Mucosa of rectum (tissue), 2 donors: ENCODE measurements at regions not wholly inside any gene's neighbourhood (a gene's known extent, or its start where the extent isn't known, plus 50 kb on each side); places are given as distances from the start of the nearest gene placed in this dataset.
"Not testable (repeated sequence)": the region's sequence is repeated elsewhere in the genome, so short reads cannot be mapped to it uniquely, and the experiment has no call there.

Source experiments
- H3K27ac ChIP-seq, 2 donors: one replicate each; pipeline ENCODE4 v1.7.0; 2013; ENCODE audit warnings: inconsistent platforms in 2 of 2, low read depth in 2 of 2, low read length in 2 of 2
- H3K27me3 ChIP-seq, 2 donors: one replicate each; pipeline ENCODE4 v1.7.0; 2013; ENCODE audit warnings: low read length in 2 of 2; ENCODE audit not compliant: control insufficient read depth in 2 of 2, insufficient read depth in 2 of 2
- H3K36me3 ChIP-seq, 2 donors: one replicate each; pipeline ENCODE4 v1.7.0; 2013; ENCODE audit warnings: low read length in 2 of 2; ENCODE audit not compliant: control insufficient read depth in 2 of 2, insufficient read depth in 2 of 2
- H3K4me1 ChIP-seq, 2 donors: one replicate each; pipeline ENCODE4 v1.7.0; 2013; ENCODE audit warnings: low read length in 2 of 2, mild to moderate bottlenecking in 1 of 2; ENCODE audit not compliant: control insufficient read depth in 2 of 2, insufficient read depth in 2 of 2
- H3K4me3 ChIP-seq, 2 donors: one replicate each; pipeline ENCODE4 v1.7.0; 2013; ENCODE audit warnings: low read length in 2 of 2
- H3K9ac ChIP-seq, 2 donors: one replicate each; pipeline ENCODE4 v1.7.0; 2013; ENCODE audit warnings: low read length in 2 of 2, low read depth in 1 of 2, mild to moderate bottlenecking in 1 of 2
- H3K9me3 ChIP-seq, 2 donors: one replicate each; pipeline ENCODE4 v1.7.0; 2013; ENCODE audit warnings: low read length in 2 of 2; ENCODE audit not compliant: control insufficient read depth in 2 of 2
- donor health status: healthy.
- donor health status: Normal muscosa, but diverticular disease.

DNA sequence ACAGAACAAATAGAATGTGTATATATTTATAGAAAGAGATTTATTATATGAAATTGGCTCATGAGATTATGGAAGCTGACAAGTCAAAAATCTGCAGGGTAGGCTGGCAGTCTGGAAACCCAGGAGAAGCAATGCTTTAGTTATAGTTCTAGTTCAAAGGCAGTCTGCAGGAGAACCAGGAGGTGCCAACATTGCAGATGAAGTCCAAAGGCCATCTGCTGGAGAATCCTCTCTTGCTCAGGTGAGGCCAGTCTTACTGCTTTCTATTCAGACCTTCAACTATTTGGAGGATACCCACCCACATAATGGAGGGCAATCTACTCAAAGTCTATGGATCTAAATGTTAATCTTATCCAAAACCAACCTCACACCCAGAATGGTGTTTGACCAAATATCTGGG, 75.9 kb upstream of the MRPS6 start:
- no peaks in the 10 kb centered on the region for H3K9me3 ChIP-seq
- no peaks in the 10 kb centered on the region for H3K27me3 ChIP-seq
- no peak overlapping the region for H3K4me3 ChIP-seq
- H3K27ac ChIP-seq = no peak overlapping the region
- no peak overlapping the region for H3K9ac ChIP-seq
- no peaks in the 10 kb centered on the region for H3K36me3 ChIP-seq
- H3K4me1 ChIP-seq = peaks cover 3 to 6% of the 10 kb centered on the region in 2 donors

DNA sequence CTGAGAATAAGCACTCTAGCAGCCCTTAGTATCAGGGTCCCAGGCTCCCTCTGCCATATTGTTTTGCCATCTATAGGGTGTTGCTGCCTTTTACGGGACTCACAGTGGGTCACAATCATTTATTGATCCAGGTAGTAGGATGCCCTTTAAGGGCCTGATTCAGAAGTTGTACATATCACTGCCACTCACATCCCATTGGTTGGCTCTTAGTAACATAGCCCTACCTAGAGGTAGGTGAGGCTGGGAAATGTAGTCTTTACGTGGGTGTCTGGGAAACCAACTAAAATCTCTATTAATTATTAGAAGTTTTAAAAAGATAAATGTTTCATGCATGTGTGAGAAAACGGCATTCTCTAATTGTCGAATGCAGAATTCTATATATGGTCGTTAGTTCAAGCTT, 78.8 kb upstream of the ATP5PO start:
- Histone ChIP-seq H3K27ac (peak overlapping the region in 1 of 2 donors; percentile 32), H3K4me1 (peaks cover 3 to 12% of the 10 kb centered on the region in 2 donors), H3K36me3 (no peaks in the 10 kb centered on the region), H3K27me3 (no peaks in the 10 kb centered on the region), H3K9ac (no peak overlapping the region), H3K4me3 (no peak overlapping the region), H3K9me3 (no peaks in the 10 kb centered on the region)

GRCh38 chr21:33993286-33994231, 78.0 kb upstream of the ATP5PO start:
- Histone ChIP-seq H3K4me3 (no peak overlapping the region), H3K9me3 (no peaks in the 10 kb centered on the region), H3K27me3 (no peaks in the 10 kb centered on the region), H3K36me3 (no peaks in the 10 kb centered on the region), H3K4me1 (peaks cover 4 to 14% of the 10 kb centered on the region in 2 donors), H3K9ac (no peak overlapping the region), H3K27ac (peak overlapping the region; percentile 32 to 52)

DNA sequence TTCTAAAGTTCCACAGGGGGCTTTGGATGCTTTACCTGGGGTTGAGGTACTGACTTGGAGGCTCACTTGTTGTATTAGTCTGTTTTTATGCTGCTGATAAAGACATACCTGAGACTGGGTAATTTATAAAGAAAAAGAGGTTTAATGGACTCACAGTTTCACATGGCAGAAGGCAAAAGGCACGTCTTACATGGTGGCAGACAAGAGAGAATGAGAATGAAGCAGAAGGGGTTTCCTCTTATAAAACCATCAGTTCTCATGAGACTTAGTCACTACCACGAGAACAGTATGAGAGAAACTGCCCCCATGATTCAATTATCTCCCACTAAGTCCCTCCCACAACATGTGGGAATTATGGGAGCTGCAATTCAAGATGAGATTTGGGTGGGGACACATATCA, 76.8 kb upstream of the ATP5PO start:
- H3K9me3 ChIP-seq, H3K9ac ChIP-seq, H3K27ac ChIP-seq, H3K27me3 ChIP-seq, H3K36me3 ChIP-seq, H3K4me3 ChIP-seq: not testable (repeated sequence)
- H3K4me1 ChIP-seq = peaks cover 6 to 14% of the 10 kb centered on the region in 2 donors

- Histone ChIP-seq H3K9me3 (no peaks in the 10 kb centered on the region), H3K27ac (no peak overlapping the region), H3K4me3 (no peak overlapping the region), H3K27me3 (no peaks in the 10 kb centered on the region), H3K4me1 (peaks cover 6 to 14% of the 10 kb centered on the region in 2 donors), H3K9ac (no peak overlapping the region), H3K36me3 (no peaks in the 10 kb centered on the region)
Measured at GRCh38 chr21:33991133-33991532, 75.5 kb upstream of the ATP5PO start.

GRCh38 chr21:33989440-33989839, 73.8 kb upstream of the ATP5PO start:
- no peaks in the 10 kb centered on the region for H3K9me3 ChIP-seq
- peaks cover 0 to 3% of the 10 kb centered on the region in 2 donors for H3K27me3 ChIP-seq
- no peak overlapping the region for H3K9ac ChIP-seq
- H3K27ac ChIP-seq = no peak overlapping the region
- peaks cover 6 to 14% of the 10 kb centered on the region in 2 donors for H3K4me1 ChIP-seq
- H3K4me3 ChIP-seq = no peak overlapping the region
- H3K36me3 ChIP-seq = no peaks in the 10 kb centered on the region

GRCh38 chr21:33988237-33989017, 72.8 kb upstream of the ATP5PO start:
- Histone ChIP-seq H3K27me3 (peaks cover 0 to 3% of the 10 kb centered on the region in 2 donors), H3K36me3 (no peaks in the 10 kb centered on the region), H3K27ac (no peak overlapping the region), H3K4me3 (no peak overlapping the region), H3K4me1 (peaks cover 3 to 9% of the 10 kb centered on the region in 2 donors), H3K9ac (no peak overlapping the region), H3K9me3 (no peaks in the 10 kb centered on the region)

- Histone ChIP-seq H3K9ac (no peak overlapping the region), H3K27me3 (peaks cover 0 to 3% of the 10 kb centered on the region in 2 donors), H3K4me1 (peaks cover 3 to 8% of the 10 kb centered on the region in 2 donors), H3K4me3 (no peak overlapping the region), H3K27ac (no peak overlapping the region), H3K36me3 (no peaks in the 10 kb centered on the region), H3K9me3 (no peaks in the 10 kb centered on the region)
Measured at GRCh38 chr21:33987461-33987860, 71.9 kb upstream of the ATP5PO start.

DNA sequence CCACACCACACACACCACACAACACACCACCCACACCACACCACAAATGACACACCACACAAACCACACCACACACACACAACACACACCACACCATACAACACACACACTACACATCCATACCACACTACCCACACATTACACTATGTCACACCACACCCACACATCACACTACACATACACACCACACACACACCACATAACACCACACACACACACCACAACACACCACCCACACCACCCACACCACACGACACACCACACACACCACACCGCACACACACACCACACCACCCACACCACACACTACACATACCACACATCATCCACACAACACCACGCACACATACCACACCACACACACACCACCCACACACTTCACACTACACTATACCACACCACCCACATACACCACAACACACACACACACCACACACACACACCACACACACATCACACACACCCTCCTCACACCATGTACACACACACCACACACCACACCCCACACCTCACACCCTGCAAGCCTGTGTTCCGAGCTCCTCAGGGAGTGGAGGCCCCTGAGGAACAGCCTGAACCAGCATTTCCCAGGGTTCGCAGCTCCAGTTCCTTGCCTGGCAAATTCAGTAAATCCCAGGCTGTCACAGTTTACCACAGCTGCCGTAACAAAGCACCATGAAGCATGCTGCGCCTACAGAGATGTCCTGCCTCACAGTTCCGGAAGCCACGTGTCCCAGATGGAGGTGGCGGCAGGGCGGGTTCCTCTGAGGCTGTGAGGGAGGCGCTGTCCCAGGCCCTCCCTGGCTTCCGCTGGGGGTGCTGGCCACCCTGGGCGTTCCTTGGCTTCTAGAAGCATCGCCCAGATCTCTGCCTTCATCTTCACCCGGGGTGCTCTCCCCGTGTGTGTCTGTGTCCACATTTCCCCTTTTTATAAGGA, 69.8 kb upstream of the ATP5PO start:
- no peaks in the 10 kb centered on the region for H3K36me3 ChIP-seq
- no peak overlapping the region for H3K4me3 ChIP-seq
- peaks cover 3 to 8% of the 10 kb centered on the region in 2 donors for H3K4me1 ChIP-seq
- H3K27ac ChIP-seq = no peak overlapping the region
- peaks cover 0 to 3% of the 10 kb centered on the region in 2 donors for H3K27me3 ChIP-seq
- H3K9ac ChIP-seq = no peak overlapping the region
- no peaks in the 10 kb centered on the region for H3K9me3 ChIP-seq
